ENCODE measurements at regions not wholly inside any gene's neighbourhood (a gene's known extent, or its start where the extent isn't known, plus 50 kb on each side); places are given as distances from the start of the nearest gene placed in this dataset.

DNA sequence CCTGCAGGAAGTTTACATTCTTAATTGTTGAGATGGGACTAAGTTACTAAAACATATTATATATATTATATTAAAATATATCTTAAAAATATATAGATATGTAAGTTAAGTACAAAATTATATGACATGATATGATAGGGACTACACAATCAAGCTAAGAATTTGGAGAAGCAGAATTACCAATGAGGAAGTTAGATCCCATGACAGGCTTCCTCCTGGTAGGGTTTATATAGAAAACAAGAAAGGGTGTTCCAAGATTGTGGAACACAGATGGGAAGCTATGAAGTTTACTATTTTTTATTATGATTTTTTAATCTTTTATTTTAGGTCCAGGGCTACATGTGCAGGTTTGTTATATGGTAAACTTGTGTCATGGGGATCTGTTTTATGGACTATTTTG is 260.8 kb upstream of the ZFHX3 start:
- TF ChIP-seq, protein P1, sequence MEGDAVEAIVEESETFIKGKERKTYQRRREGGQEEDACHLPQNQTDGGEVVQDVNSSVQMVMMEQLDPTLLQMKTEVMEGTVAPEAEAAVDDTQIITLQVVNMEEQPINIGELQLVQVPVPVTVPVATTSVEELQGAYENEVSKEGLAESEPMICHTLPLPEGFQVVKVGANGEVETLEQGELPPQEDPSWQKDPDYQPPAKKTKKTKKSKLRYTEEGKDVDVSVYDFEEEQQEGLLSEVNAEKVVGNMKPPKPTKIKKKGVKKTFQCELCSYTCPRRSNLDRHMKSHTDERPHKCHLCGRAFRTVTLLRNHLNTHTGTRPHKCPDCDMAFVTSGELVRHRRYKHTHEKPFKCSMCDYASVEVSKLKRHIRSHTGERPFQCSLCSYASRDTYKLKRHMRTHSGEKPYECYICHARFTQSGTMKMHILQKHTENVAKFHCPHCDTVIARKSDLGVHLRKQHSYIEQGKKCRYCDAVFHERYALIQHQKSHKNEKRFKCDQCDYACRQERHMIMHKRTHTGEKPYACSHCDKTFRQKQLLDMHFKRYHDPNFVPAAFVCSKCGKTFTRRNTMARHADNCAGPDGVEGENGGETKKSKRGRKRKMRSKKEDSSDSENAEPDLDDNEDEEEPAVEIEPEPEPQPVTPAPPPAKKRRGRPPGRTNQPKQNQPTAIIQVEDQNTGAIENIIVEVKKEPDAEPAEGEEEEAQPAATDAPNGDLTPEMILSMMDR (IDR thresholded peaks at IDR 0.05; ENCODE audit: low read depth, low read length, missing control alignments): no peak
- in situ Hi-C loops (cut with HindIII; ENCODE audit: low pct_ligation_motif_present, low sequenced_read_pairs): no loop called here
- no peak overlapping the region for H3K27ac ChIP-seq
- no peaks in the 10 kb centered on the region for H3K27me3 ChIP-seq (replicated peaks)
- H3K4me3 ChIP-seq (ENCODE audit: low read depth, low read length): no peak overlapping the region
- DNase-seq: no peak
- no peaks in the 10 kb centered on the region for H3K36me3 ChIP-seq (replicated peaks)

GRCh38 chr16:73306901-73307413 is 259.0 kb upstream of the ZFHX3 start:
- H3K27me3 ChIP-seq (replicated peaks): no peaks in the 10 kb centered on the region
- H3K27ac ChIP-seq: no peak overlapping the region
- no peak for DNase-seq
- H3K4me3 ChIP-seq (ENCODE audit: low read depth, low read length): no peak overlapping the region
- in situ Hi-C loops (cut with HindIII; ENCODE audit: low pct_ligation_motif_present, low sequenced_read_pairs): no loop called here
- no peaks in the 10 kb centered on the region for H3K36me3 ChIP-seq (replicated peaks)
- TF ChIP-seq, protein P1 (IDR thresholded peaks at IDR 0.05; ENCODE audit: low read depth, low read length, missing control alignments): no peak

DNA sequence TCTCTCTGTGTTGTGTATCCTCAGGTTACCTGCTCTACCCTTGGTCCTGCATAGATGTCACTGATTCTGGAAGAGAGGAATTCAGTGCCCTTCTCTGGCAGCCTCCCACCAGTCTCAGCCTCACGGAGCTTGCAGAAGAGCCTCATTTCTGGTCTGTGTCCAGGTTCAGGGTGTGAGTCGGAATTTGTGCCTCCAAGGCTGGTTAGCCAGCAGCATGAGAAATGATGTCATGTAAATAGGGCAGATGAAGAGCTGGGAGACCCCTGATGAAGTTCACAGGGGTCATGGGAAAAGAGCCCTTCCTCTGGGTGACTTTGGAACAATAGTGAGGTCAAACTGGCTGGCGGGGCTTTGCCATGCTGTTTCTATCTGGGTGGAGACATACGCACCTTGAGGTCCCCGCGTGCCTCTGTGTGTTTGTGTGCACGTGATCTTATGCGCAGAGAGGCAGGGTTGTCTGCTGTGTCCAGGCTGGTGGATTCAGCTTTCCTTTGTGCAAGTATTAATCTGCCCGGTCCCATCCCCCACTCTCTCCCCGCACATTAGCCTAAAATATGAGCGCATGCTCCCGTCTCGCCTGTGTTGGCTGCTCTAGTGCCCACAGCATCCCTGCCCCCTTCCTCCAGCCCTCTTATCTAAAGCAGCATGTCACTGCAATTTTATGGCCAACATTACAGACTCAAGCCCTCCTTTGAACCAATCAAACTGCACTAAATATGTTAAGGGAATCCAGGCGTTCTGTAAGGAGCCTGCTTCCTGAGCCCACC is 256.3 kb upstream of the ZFHX3 start:
- DNase-seq: no peak
- Histone ChIP-seq H3K27ac (no peak overlapping the region), H3K27me3 (replicated peaks) (no peaks in the 10 kb centered on the region), H3K4me3 (ENCODE audit: low read depth, low read length) (no peak overlapping the region), H3K36me3 (replicated peaks) (no peaks in the 10 kb centered on the region)
- TF ChIP-seq, protein P1 (IDR thresholded peaks at IDR 0.05; ENCODE audit: low read depth, low read length, missing control alignments): no peak
- in situ Hi-C loops (cut with HindIII; ENCODE audit: low pct_ligation_motif_present, low sequenced_read_pairs): no loop called here

GRCh38 chr16:73302942-73303341 is 255.0 kb upstream of the ZFHX3 start:
- Histone ChIP-seq H3K27me3 (replicated peaks) (no peaks in the 10 kb centered on the region), H3K4me3 (ENCODE audit: low read depth, low read length) (no peak overlapping the region), H3K27ac (no peak overlapping the region), H3K36me3 (replicated peaks) (no peaks in the 10 kb centered on the region)
- in situ Hi-C loops (cut with HindIII; ENCODE audit: low pct_ligation_motif_present, low sequenced_read_pairs): no loop called here
- TF ChIP-seq, protein P1 (IDR thresholded peaks at IDR 0.05; ENCODE audit: low read depth, low read length, missing control alignments): no peak
- no peak for DNase-seq

DNA sequence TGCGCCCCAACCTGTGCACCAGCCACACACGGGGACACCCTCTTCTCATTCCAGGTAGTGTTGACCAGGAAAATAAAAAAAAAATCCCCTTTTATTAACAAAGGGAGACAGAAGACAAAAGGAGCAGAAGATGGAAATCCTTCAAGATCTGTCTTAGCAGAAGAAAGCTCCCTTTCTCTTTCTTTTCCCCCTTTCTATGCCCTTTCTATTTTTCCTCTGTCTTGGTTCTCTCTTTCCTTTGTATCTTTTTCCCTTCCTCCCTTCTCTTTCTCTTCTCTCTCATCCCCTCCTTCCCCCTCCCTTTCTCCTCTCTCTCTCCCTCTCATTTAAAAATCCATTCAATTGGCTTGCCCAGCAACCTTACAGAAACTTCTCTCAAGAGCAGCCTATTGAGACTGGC is 254.1 kb upstream of the ZFHX3 start:
- in situ Hi-C loops (cut with HindIII; ENCODE audit: low pct_ligation_motif_present, low sequenced_read_pairs): no loop called here
- H3K36me3 ChIP-seq (replicated peaks): no peaks in the 10 kb centered on the region
- H3K27me3 ChIP-seq (replicated peaks): no peaks in the 10 kb centered on the region
- TF ChIP-seq, protein P1 (IDR thresholded peaks at IDR 0.05; ENCODE audit: low read depth, low read length, missing control alignments): no peak
- H3K27ac ChIP-seq: no peak overlapping the region
- no peak overlapping the region for H3K4me3 ChIP-seq (ENCODE audit: low read depth, low read length)
- no peak for DNase-seq

- Histone ChIP-seq H3K27ac (no peak overlapping the region), H3K27me3 (replicated peaks) (no peaks in the 10 kb centered on the region), H3K36me3 (replicated peaks) (no peaks in the 10 kb centered on the region), H3K4me3 (ENCODE audit: low read depth, low read length) (no peak overlapping the region)
- DNase-seq: no peak
- TF ChIP-seq, protein P1 (IDR thresholded peaks at IDR 0.05; ENCODE audit: low read depth, low read length, missing control alignments): no peak
- in situ Hi-C loops (cut with HindIII; ENCODE audit: low pct_ligation_motif_present, low sequenced_read_pairs): no loop called here
Observed at GRCh38 chr16:73299346-73299745, 251.4 kb upstream of the ZFHX3 start.
